ENCODE measurements at regions not wholly inside any gene's neighbourhood (a gene's known extent, or its start where the extent isn't known, plus 50 kb on each side); places are given as distances from the start of the nearest gene placed in this dataset.

GRCh38 chr2:162934191-162934590 is 95.6 kb upstream of the KCNH7 start:
- no peak for TF ChIP-seq CTCF (IDR thresholded peaks at IDR 0.05)
- TF ChIP-seq TFCP2L1 (CRISPR knock-in tag; IDR thresholded peaks at IDR 0.05): no peak
- TF ChIP-seq, protein P1, sequence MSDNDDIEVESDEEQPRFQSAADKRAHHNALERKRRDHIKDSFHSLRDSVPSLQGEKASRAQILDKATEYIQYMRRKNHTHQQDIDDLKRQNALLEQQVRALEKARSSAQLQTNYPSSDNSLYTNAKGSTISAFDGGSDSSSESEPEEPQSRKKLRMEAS (IDR thresholded peaks at IDR 0.05): no peak
- no peak for TF ChIP-seq SREBF2 (IDR thresholded peaks at IDR 0.05)
- no peak for TF ChIP-seq POLR2A (IDR thresholded peaks at IDR 0.05; ENCODE audit: low read length)
- TF ChIP-seq EP300 (IDR thresholded peaks at IDR 0.05): no peak
- TF ChIP-seq HOXB13 (CRISPR knock-in tag; IDR thresholded peaks at IDR 0.05; ENCODE audit: low read depth): no peak
- no peak for TF ChIP-seq USF2 (IDR thresholded peaks at IDR 0.05)
- no peak for TF ChIP-seq KDM1A (IDR thresholded peaks at IDR 0.05; ENCODE audit: low read depth)
- TF ChIP-seq HDAC2 (IDR thresholded peaks at IDR 0.05): no peak
- TF ChIP-seq, protein P2, sequence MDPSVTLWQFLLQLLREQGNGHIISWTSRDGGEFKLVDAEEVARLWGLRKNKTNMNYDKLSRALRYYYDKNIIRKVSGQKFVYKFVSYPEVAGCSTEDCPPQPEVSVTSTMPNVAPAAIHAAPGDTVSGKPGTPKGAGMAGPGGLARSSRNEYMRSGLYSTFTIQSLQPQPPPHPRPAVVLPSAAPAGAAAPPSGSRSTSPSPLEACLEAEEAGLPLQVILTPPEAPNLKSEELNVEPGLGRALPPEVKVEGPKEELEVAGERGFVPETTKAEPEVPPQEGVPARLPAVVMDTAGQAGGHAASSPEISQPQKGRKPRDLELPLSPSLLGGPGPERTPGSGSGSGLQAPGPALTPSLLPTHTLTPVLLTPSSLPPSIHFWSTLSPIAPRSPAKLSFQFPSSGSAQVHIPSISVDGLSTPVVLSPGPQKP (IDR thresholded peaks at IDR 0.05; ENCODE audit: low read depth, low read length): no peak
- TF ChIP-seq ZFP36 (IDR thresholded peaks at IDR 0.05; ENCODE audit: borderline replicate concordance, partially characterized antibody): no peak
- TF ChIP-seq JUNB (IDR thresholded peaks at IDR 0.05): no peak
- TF ChIP-seq E2F6 (IDR thresholded peaks at IDR 0.05; ENCODE audit: borderline replicate concordance, low read depth): no peak

Data from A549 (cell line).